K562 (cell line): ENCODE measurements at regions not wholly inside any gene's neighbourhood (a gene's known extent, or its start where the extent isn't known, plus 50 kb on each side); places are given as distances from the start of the nearest gene placed in this dataset.

Source experiments
- ATAC-seq: fragments of 200-7000 bp; cut with Tn5 transposase; 3 replicates; pipeline ENCODE4 v1.9.1; 2020; ENCODE audit warnings: moderate library complexity
- BruUV-seq: library from RNA; stranded (reverse); fragments of 400-500 nt; replicated peaks from 2 replicates; lab custom pipeline; 2021; lab: Mats Ljungman, UMichigan
- CTCF ChIA-PET: fragments of 300-600 bp; formaldehyde crosslinking; extraction: SDS; loops from one replicate; lab custom pipeline; 2021; ENCODE audit warnings: low intra/inter-chr PET ratio; lab: Yijun Ruan, JAX
- POLR2A ChIA-PET: fragments of 300-600, 350-650 bp; sonication (Branson Sonifier 250); formaldehyde crosslinking; extraction: SDS; loops from one replicate; lab custom pipeline; 2021; ENCODE audit warnings: antibody characterized with exemption, inconsistent platforms; lab: Yijun Ruan, JAX
- DNase-seq, 4 experiments: peaks; one replicate each; pipeline versions ENCODE4 v3.0.0 to v3.0.0-alpha.2; 2011 to 2018; ENCODE audit warnings: low spot score in 3 of 4, mixed read lengths in 3 of 4; ENCODE audit errors: extremely low read depth in 1 of 4
- FAIRE-seq: peaks from 2 replicates; lab custom pipeline; 2011; peaks lifted over from hg19 to GRCh38; lab: Jason Lieb, UNC
- H2AFZ ChIP-seq: 2 replicates; pipeline ENCODE4 v1.6.0; 2011; ENCODE audit warnings: low read depth, low read length, control low read depth, inconsistent platforms
- H3K27ac ChIP-seq: fragments of 200-600 bp; 3 replicates; pipeline ENCODE4 v1.8.0; 2011; ENCODE audit warnings: low read depth, mild to moderate bottlenecking, control low read depth, inconsistent platforms, low read length, moderate library complexity, mixed read lengths; ENCODE audit errors: extremely low read depth
- H3K27me3 ChIP-seq, 2 experiments: fragments of 300-600 bp in 1 of 2; 2 replicates in 1 of 2; 3 replicates in 1 of 2; pipeline versions ENCODE4 v1.6.0 to v1.8.0; 2011; ENCODE audit warnings: inconsistent platforms in 2 of 2, low read length in 2 of 2, mild to moderate bottlenecking in 1 of 2, mixed read lengths in 1 of 2, moderate library complexity in 1 of 2; ENCODE audit not compliant: control insufficient read depth in 2 of 2, insufficient read depth in 2 of 2
- H3K36me3 ChIP-seq: fragments of 300-600 bp; 3 replicates; pipeline ENCODE4 v1.8.0; 2011; ENCODE audit warnings: mild to moderate bottlenecking, low read length, inconsistent platforms; ENCODE audit not compliant: control insufficient read depth, insufficient read depth
- H3K4me1 ChIP-seq, 2 experiments: fragments of 200-600 bp in 1 of 2; replicated peaks in 1 of 2; 2 replicates in 1 of 2; 3 replicates in 1 of 2; pipeline versions ENCODE4 v1.5.1 to v1.8.0; 2011; ENCODE audit warnings: inconsistent platforms in 2 of 2, low read length in 2 of 2, mild to moderate bottlenecking in 1 of 2, mixed read lengths in 1 of 2, moderate library complexity in 1 of 2; ENCODE audit not compliant: control insufficient read depth in 2 of 2, insufficient read depth in 2 of 2
- H3K4me2 ChIP-seq: 2 replicates; pipeline ENCODE4 v1.6.1; 2011; ENCODE audit warnings: low read length, control low read depth, inconsistent platforms, mixed read lengths; ENCODE audit not compliant: insufficient read depth
- H3K4me3 ChIP-seq: fragments of 200-600 bp; sonication (generic), shearing (Covaris generic); 2 replicates; pipeline ENCODE4 v1.5.1; 2016; ENCODE audit warnings: control low read depth, inconsistent platforms
- H3K79me2 ChIP-seq: fragments of 200-600 bp; 3 replicates; pipeline ENCODE4 v1.8.0; 2011; ENCODE audit warnings: low read length, inconsistent platforms; ENCODE audit not compliant: control insufficient read depth, insufficient read depth
- H3K9ac ChIP-seq, 2 experiments: 2 replicates each; pipeline versions ENCODE4 v1.6.0 to v1.6.1; 2011; ENCODE audit warnings: low read depth in 2 of 2, low read length in 2 of 2, control low read depth in 1 of 2, inconsistent platforms in 1 of 2, mild to moderate bottlenecking in 1 of 2, mixed read lengths in 1 of 2; ENCODE audit not compliant: insufficient read depth in 1 of 2
- H3K9me1 ChIP-seq: one replicate; pipeline ENCODE4 v1.6.0; 2011; ENCODE audit warnings: inconsistent platforms, mild to moderate bottlenecking, low read length, moderate library complexity; ENCODE audit not compliant: control insufficient read depth, insufficient read depth
- H3K9me3 ChIP-seq: replicated peaks from 2 replicates; pipeline ENCODE4 v1.5.1; 2011; ENCODE audit warnings: low read depth, low read length, inconsistent platforms; ENCODE audit not compliant: control insufficient read depth, insufficient read depth
- H4K20me1 ChIP-seq: replicated peaks from 2 replicates; pipeline ENCODE4 v1.6.1; 2011; ENCODE audit warnings: low read length, inconsistent platforms, mixed read lengths; ENCODE audit not compliant: control insufficient read depth, insufficient read depth
- ARID2 ChIP-seq: fragments of 450-650 bp; IDR thresholded peaks from 2 replicates; pipeline ENCODE4 v1.6.1; 2017; ENCODE audit warnings: antibody characterized with exemption, mild to moderate bottlenecking
- CBX8 ChIP-seq: fragments of 200-600 bp; sonication (generic); IDR thresholded peaks from 2 replicates; pipeline ENCODE4 v1.6.1; 2012; ENCODE audit warnings: borderline replicate concordance, mixed run types, low read depth, mild to moderate bottlenecking, moderate library complexity, mixed read lengths, low read length, control low read depth, inconsistent platforms; ENCODE audit not compliant: poor library complexity, severe bottlenecking; ENCODE audit errors: extremely low read depth
- CC2D1A ChIP-seq: fragments of 450-650 bp; IDR thresholded peaks from 2 replicates; pipeline ENCODE4 v1.6.1; 2017; ENCODE audit warnings: mild to moderate bottlenecking
- CTBP1 ChIP-seq: fragments of 450-650 bp; IDR thresholded peaks from 2 replicates; pipeline ENCODE4 v1.6.1; 2016; ENCODE audit warnings: borderline replicate concordance
- ELF1 ChIP-seq: fragments of 200-800 bp; sonication (Bioruptor generic); IDR thresholded peaks from 2 replicates; pipeline ENCODE4 v1.6.1; 2016; ENCODE audit warnings: missing genetic modification characterization, missing compliant biosample characterization
- ELF4 ChIP-seq: fragments of 450-650 bp; formaldehyde crosslinking; IDR thresholded peaks from 2 replicates; pipeline ENCODE4 v1.4.0; 2022; ENCODE audit warnings: missing genetic modification characterization
- EP300 ChIP-seq: IDR thresholded peaks from 2 replicates; pipeline ENCODE4 v1.6.1; 2012; ENCODE audit warnings: low read length, improper control_type of control experiment
- KAT7 ChIP-seq: sonication (generic); formaldehyde crosslinking; IDR thresholded peaks from 2 replicates; pipeline ENCODE4 v1.8.0; 2022; ENCODE audit warnings: missing genetic modification reagents, mild to moderate bottlenecking, borderline replicate concordance
- KDM1A ChIP-seq, 2 experiments: fragments of 450-650 bp; IDR thresholded peaks; 2 replicates each; pipeline ENCODE4 v1.6.1; 2016; ENCODE audit warnings: mild to moderate bottlenecking in 2 of 2
- L3MBTL2 ChIP-seq: fragments of 450-650 bp; IDR thresholded peaks from 2 replicates; pipeline ENCODE4 v1.6.1; 2016; ENCODE audit warnings: mild to moderate bottlenecking, moderate library complexity
- MAZ ChIP-seq, 2 experiments: fragments of 450-650 bp in 1 of 2; sonication (generic) in 1 of 2; formaldehyde crosslinking; IDR thresholded peaks in 1 of 2; conservative IDR thresholded peaks in 1 of 2; 2 replicates each; pipeline versions ENCODE4 v1.4.0 to v1.5.0; 2020; ENCODE audit warnings: mild to moderate bottlenecking in 1 of 2, missing genetic modification reagents in 1 of 2
- NFRKB ChIP-seq: fragments of 450-650 bp; IDR thresholded peaks from 2 replicates; pipeline ENCODE4 v1.6.1; 2016; ENCODE audit warnings: low read depth
- RNF219 ChIP-seq: fragments of 250-450 bp; sonication (Bioruptor Pico); IDR thresholded peaks from 2 replicates; pipeline ENCODE4 v1.5.0; 2022; ENCODE audit warnings: mild to moderate bottlenecking
- ZFX ChIP-seq: sonication (generic); formaldehyde crosslinking; IDR thresholded peaks from 2 replicates; pipeline ENCODE4 v1.8.0; 2022; ENCODE audit warnings: mild to moderate bottlenecking, missing genetic modification reagents, moderate library complexity
- ZNF217 ChIP-seq: sonication (generic); formaldehyde crosslinking; IDR thresholded peaks from 2 replicates; pipeline ENCODE4 v1.8.0; 2022; ENCODE audit warnings: mild to moderate bottlenecking, missing genetic modification reagents
- WGBS: fragments of 100-300 bp; shearing (Covaris generic); methylation state at CpG from one replicate; pipeline ENCODE4 v1.1.6; 2016; ENCODE audit warnings: low coverage, mixed read lengths; ENCODE audit not compliant: insufficient coverage; ENCODE audit errors: missing lambda C conversion rate; 5-methylcytosine and 5-hydroxymethylcytosine counted together
- in situ Hi-C: fragments of 300-500 bp; cut with MboI; formaldehyde crosslinking; loops from 4 replicates; pipeline ENCODE4 v1.15.0; 2018; ENCODE audit warnings: inconsistent platforms, mixed read lengths
- intact Hi-C: fragments of 100-400 bp; cut with micrococcal nuclease; formaldehyde crosslinking; loops from 2 replicates; pipeline ENCODE4 v1.14.2; 2022
- TF ChIP-seq, protein P1 (sequence below): sonication (generic); formaldehyde crosslinking; IDR thresholded peaks from 2 replicates; pipeline ENCODE4 v1.8.0; 2022; ENCODE audit warnings: missing genetic modification reagents, mild to moderate bottlenecking, moderate library complexity, borderline replicate concordance

GRCh38 chr6:15090145-15090579, 155.7 kb upstream of the JARID2 start (continued):
- TF ChIP-seq, protein P1, sequence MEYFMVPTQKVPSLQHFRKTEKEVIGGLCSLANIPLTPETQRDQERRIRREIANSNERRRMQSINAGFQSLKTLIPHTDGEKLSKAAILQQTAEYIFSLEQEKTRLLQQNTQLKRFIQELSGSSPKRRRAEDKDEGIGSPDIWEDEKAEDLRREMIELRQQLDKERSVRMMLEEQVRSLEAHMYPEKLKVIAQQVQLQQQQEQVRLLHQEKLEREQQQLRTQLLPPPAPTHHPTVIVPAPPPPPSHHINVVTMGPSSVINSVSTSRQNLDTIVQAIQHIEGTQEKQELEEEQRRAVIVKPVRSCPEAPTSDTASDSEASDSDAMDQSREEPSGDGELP = no peak
- TF ChIP-seq NFRKB = no peak
- TF ChIP-seq CBX8 = no peak
- TF ChIP-seq ELF4 = no peak
- TF ChIP-seq, all 486 proteins: peak for 74

GRCh38 chr6:15090745-15091384, 155.0 kb upstream of the JARID2 start:
- peak overlapping the region; percentile 96 for H3K4me2 ChIP-seq
- peak overlapping the region; percentile 48 for H3K4me3 ChIP-seq
- WGBS = 22% methylated on average over 9 of the region's 9 CpGs
- peak overlapping the region; percentile 78 for H2AFZ ChIP-seq
- H3K9ac ChIP-seq = peak overlapping the region; percentile 91
- H3K9me3 ChIP-seq = no peaks in the 10 kb centered on the region
- no peaks in the 10 kb centered on the region for H4K20me1 ChIP-seq
- POLR2A ChIA-PET = interaction anchor here (0.6 to 4.2 kb wide), 21 partner anchors 8 to 697 kb away, joined by 3 to 35 read pairs (median 4); partner anchors contain the start of gene JARID2
- no peak for FAIRE-seq
- H3K27ac ChIP-seq = peak overlapping the region; percentile 96
- intact Hi-C loops (no loop called here), in situ Hi-C loops (no loop called here)
- CTCF ChIA-PET = no interaction called here
- no peaks in the 10 kb centered on the region for H3K9me1 ChIP-seq
- H3K4me1 ChIP-seq = peaks cover 28 to 46% of the 10 kb centered on the region in 2 experiments
- peaks cover 48% of the 10 kb centered on the region for H3K79me2 ChIP-seq
- BruUV-seq = no TSS peak
- 0 out of 3 replicates have a peak, but pooled peaks cover 4% of the 10 kb centered on the region for H3K36me3 ChIP-seq
- no peak for ATAC-seq
- no peaks in the 10 kb centered on the region; a peak in 1 of 5 replicates for H3K27me3 ChIP-seq
- no peak for DNase-seq
- TF ChIP-seq ELF1 (tag) (0 out of 2 replicates have a peak, but pooled peaks have one; percentile 1), MAZ (CRISPR knock-in tag; conservative IDR thresholded peaks at IDR 0.05 in 1 of 2, IDR thresholded peaks at IDR 0.05 in 1 of 2) (0 out of 4 replicates have a peak, but pooled peaks of 1 of the 2 experiments have one; percentile 18), KDM1A (IDR thresholded peaks at IDR 0.05) (peak; percentile 18 to 42; a peak in 2 of 4 replicates), ZNF217 (CRISPR knock-in tag) (no peak), CC2D1A (0 out of 2 replicates have a peak, but pooled peaks have one; percentile 26), EP300 (no peak), CTBP1 (0 out of 2 replicates have a peak, but pooled peaks have one; percentile 10), L3MBTL2 (peak; percentile 12; the same call in 1 of the 2 replicates), ARID2 (0 out of 2 replicates have a peak, but pooled peaks have one; percentile 17), RNF219 (no peak), ZFX (CRISPR knock-in tag) (peak; percentile 36; the same call in 1 of the 2 replicates), KAT7 (CRISPR knock-in tag) (peak; percentile 33; the same call in 1 of the 2 replicates)
